ENCODE measurements at regions not wholly inside any gene's neighbourhood (a gene's known extent, or its start where the extent isn't known, plus 50 kb on each side); places are given as distances from the start of the nearest gene placed in this dataset.

DNA sequence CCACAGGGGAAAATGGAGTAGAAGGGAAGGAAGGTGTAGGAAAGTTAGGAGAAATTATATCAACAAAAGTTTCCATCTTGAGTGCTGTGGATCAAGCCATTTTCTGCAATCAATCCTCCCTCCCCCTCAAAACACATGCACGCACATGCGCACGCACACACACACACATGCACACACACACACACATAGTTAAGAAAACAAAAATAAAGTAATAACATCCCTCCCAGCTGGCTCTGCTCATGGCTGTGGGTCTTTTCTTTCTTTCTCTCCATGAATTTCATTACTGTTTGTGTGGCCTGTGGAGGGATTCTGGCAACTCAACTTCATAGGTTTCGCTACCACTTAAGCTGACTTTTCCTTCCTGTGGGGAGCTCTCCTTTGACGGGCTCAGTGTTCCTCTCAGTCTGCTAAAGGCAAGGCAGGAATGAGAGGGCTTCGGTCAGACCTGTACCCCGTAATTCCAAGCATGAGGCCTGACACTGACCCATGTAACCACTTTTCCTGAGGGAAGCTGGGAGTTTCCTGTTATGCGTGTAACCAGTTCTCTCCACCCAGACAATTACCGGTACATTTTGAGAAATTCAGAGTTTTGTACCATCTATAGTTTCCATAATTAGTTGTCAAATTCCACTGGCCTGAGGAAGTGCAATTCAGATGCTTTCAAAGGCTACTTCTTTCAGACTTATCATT, 79.8 kb downstream of the ZNF92 start:
- TF ChIP-seq POLR2A (IDR thresholded peaks at IDR 0.05; ENCODE audit: low read depth, low read length) (no peak), POLR2AphosphoS5 (IDR thresholded peaks at IDR 0.05; ENCODE audit: low read depth, low read length) (no peak)
